ACC112 (cell line): ENCODE measurements at regions not wholly inside any gene's neighbourhood (a gene's known extent, or its start where the extent isn't known, plus 50 kb on each side); places are given as distances from the start of the nearest gene placed in this dataset.
"Not testable (repeated sequence)": the region's sequence is repeated elsewhere in the genome, so short reads cannot be mapped to it uniquely, and the experiment has no call there.

ENCODE experiments used
- H2AFZ ChIP-seq: fragments of 200-600 bp; sonication (generic); one replicate; pipeline ENCODE4 v1.6.0; 2017; ENCODE audit warnings: antibody characterized with exemption, low read length; ENCODE audit not compliant: unreplicated experiment
- H3K27ac ChIP-seq: fragments of 200-600 bp; sonication (generic); 2 replicates; pipeline ENCODE4 v1.5.1; 2014; ENCODE audit warnings: low read depth, mild to moderate bottlenecking, antibody characterized with exemption, low read length, moderate library complexity
- H3K27me3 ChIP-seq: fragments of 200-600 bp; sonication (generic); 2 replicates; pipeline ENCODE4 v1.6.1; 2014; ENCODE audit warnings: mild to moderate bottlenecking, antibody characterized with exemption, low read length, moderate library complexity, mixed read lengths; ENCODE audit not compliant: insufficient read depth
- H3K36me3 ChIP-seq: fragments of 200-600 bp; sonication (generic); 2 replicates; pipeline ENCODE4 v1.6.1; 2016; ENCODE audit warnings: mild to moderate bottlenecking, antibody characterized with exemption, low read length, moderate library complexity, mixed read lengths; ENCODE audit not compliant: insufficient read depth
- H3K4me1 ChIP-seq: fragments of 200-600 bp; sonication (generic); one replicate; pipeline ENCODE4 v1.6.1; 2016; ENCODE audit warnings: low read length, mixed read lengths; ENCODE audit not compliant: insufficient read depth, unreplicated experiment, control insufficient read depth
- H3K4me3 ChIP-seq: fragments of 200-600 bp; sonication (generic); 2 replicates; pipeline ENCODE4 v1.5.1; 2014; ENCODE audit warnings: mild to moderate bottlenecking, low read depth, low read length
- H3K79me2 ChIP-seq: fragments of 200-600 bp; sonication (generic); one replicate; pipeline ENCODE4 v1.6.0; 2016; ENCODE audit warnings: low read length; ENCODE audit not compliant: control insufficient read depth, unreplicated experiment, insufficient read depth

- Histone ChIP-seq H3K36me3 (no peaks in the 10 kb centered on the region), H2AFZ (no peak overlapping the region), H3K4me1 (peaks cover 12% of the 10 kb centered on the region), H3K4me3 (no peak overlapping the region), H3K27me3 (no peaks in the 10 kb centered on the region), H3K27ac (no peak overlapping the region), H3K79me2 (no peaks in the 10 kb centered on the region)
Measured at GRCh38 chr3:63719796-63720445, 67.4 kb downstream of the SNTN start.

- not testable (repeated sequence) for H3K79me2 ChIP-seq, H3K27me3 ChIP-seq, H3K27ac ChIP-seq, H3K36me3 ChIP-seq, H3K4me3 ChIP-seq, H2AFZ ChIP-seq
- H3K4me1 ChIP-seq: peaks cover 21% of the 10 kb centered on the region
Measured at GRCh38 chr3:63720951-63721350, 68.5 kb downstream of the SNTN start.

DNA sequence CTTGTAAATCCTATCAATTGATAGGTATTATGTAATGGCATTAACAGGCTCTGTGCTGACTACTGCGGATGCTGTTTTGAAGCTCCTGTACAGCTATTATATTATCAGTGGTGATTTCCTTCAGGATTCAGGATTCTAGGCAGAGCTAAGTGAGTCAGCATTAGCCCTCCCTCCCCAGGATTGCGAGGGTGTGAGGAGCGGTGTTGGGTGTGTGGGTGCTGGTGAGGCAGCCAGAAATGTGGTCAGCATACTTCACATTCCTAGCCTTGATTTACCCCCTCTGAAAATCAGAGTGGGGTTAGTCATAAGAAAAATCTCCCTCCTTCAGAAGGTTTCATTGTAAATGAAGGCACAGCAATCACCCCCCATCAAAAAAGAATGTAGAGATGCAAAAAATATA, 72.5 kb downstream of the SNTN start:
- H3K36me3 ChIP-seq: no peaks in the 10 kb centered on the region
- no peak overlapping the region for H3K4me3 ChIP-seq
- no peaks in the 10 kb centered on the region for H3K27me3 ChIP-seq
- no peak overlapping the region for H2AFZ ChIP-seq
- H3K27ac ChIP-seq: peak overlapping the region; percentile 26
- H3K79me2 ChIP-seq: no peaks in the 10 kb centered on the region
- H3K4me1 ChIP-seq: peaks cover 21% of the 10 kb centered on the region

DNA sequence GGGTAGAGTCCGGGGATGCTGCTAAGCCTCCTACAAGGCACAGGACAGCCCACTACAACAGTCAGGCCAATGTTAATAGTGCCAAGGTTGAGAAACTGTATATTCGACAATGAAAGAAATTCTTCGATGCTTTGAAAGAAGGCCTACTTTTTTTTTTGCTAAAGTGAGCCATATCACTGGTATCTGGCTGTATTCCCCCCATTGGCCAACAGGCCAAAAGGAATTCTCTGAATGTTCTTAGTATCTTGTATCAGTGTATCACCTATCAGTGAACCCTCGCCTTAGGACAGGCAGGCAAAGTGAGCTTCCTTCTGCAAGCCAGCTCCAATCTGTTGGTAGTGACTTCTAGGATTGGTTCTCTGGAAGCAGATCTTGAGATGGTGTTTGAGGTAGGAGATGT, 74.2 kb downstream of the SNTN start:
- no peaks in the 10 kb centered on the region for H3K27me3 ChIP-seq
- peaks cover 21% of the 10 kb centered on the region for H3K4me1 ChIP-seq
- no peak overlapping the region for H3K4me3 ChIP-seq
- H3K36me3 ChIP-seq: no peaks in the 10 kb centered on the region
- H2AFZ ChIP-seq: no peak overlapping the region
- no peak overlapping the region for H3K27ac ChIP-seq
- H3K79me2 ChIP-seq: no peaks in the 10 kb centered on the region

GRCh38 chr3:63727233-63727632, 74.8 kb downstream of the SNTN start:
- Histone ChIP-seq H3K4me3 (no peak overlapping the region), H3K4me1 (peaks cover 21% of the 10 kb centered on the region), H3K36me3 (no peaks in the 10 kb centered on the region), H3K27ac (no peak overlapping the region), H3K79me2 (no peaks in the 10 kb centered on the region), H3K27me3 (no peaks in the 10 kb centered on the region), H2AFZ (no peak overlapping the region)

GRCh38 chr3:63731866-63732265, 79.4 kb downstream of the SNTN start:
- no peak overlapping the region for H3K27ac ChIP-seq
- H2AFZ ChIP-seq: no peak overlapping the region
- no peaks in the 10 kb centered on the region for H3K27me3 ChIP-seq
- H3K79me2 ChIP-seq: no peaks in the 10 kb centered on the region
- no peaks in the 10 kb centered on the region for H3K36me3 ChIP-seq
- H3K4me3 ChIP-seq: no peak overlapping the region
- no peaks in the 10 kb centered on the region for H3K4me1 ChIP-seq

DNA sequence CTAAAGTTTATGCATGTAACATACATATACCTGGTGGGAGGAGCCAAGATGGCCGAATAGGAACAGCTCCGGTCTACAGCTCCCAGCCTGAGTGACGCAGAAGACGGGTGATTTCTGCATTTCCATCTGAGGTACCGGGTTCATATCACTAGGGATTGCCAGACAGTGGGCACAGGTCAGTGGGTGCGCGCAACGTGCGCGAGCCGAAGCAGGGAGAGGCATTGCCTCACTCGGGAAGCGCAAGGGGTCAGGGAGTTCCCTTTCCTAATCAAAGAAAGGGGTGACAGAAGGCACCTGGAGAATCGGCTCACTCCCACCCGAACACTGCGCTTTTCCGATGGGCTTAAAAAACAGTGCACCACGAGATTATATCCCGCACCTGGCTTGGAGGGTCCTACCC, 80.8 kb downstream of the SNTN start:
- H3K36me3 ChIP-seq, H3K4me1 ChIP-seq, H3K4me3 ChIP-seq, H3K27me3 ChIP-seq, H3K79me2 ChIP-seq, H2AFZ ChIP-seq, H3K27ac ChIP-seq: not testable (repeated sequence)

GRCh38 chr3:63734632-63735031, 82.2 kb downstream of the SNTN start:
- H2AFZ ChIP-seq, H3K4me3 ChIP-seq, H3K36me3 ChIP-seq, H3K27me3 ChIP-seq, H3K27ac ChIP-seq, H3K79me2 ChIP-seq, H3K4me1 ChIP-seq: not testable (repeated sequence)

- not testable (repeated sequence) for H3K4me1 ChIP-seq, H3K36me3 ChIP-seq, H3K27me3 ChIP-seq, H3K27ac ChIP-seq, H2AFZ ChIP-seq, H3K79me2 ChIP-seq, H3K4me3 ChIP-seq
Measured at GRCh38 chr3:63736757-63737156, 82.3 kb upstream of the C3orf49 start.

GRCh38 chr3:63738577-63738976, 80.5 kb upstream of the C3orf49 start:
- H3K79me2 ChIP-seq, H3K27ac ChIP-seq, H2AFZ ChIP-seq, H3K36me3 ChIP-seq, H3K27me3 ChIP-seq, H3K4me3 ChIP-seq, H3K4me1 ChIP-seq: not testable (repeated sequence)

- Histone ChIP-seq H3K27ac (no peak overlapping the region), H3K79me2 (no peaks in the 10 kb centered on the region), H3K4me3 (no peak overlapping the region), H2AFZ (no peak overlapping the region), H3K4me1 (no peaks in the 10 kb centered on the region), H3K36me3 (no peaks in the 10 kb centered on the region), H3K27me3 (peaks cover 9% of the 10 kb centered on the region; the same call in 1 of the 2 replicates)
Measured at GRCh38 chr3:63739474-63739873, 79.6 kb upstream of the C3orf49 start.
